ENCODE measurements at regions not wholly inside any gene's neighbourhood (a gene's known extent, or its start where the extent isn't known, plus 50 kb on each side); places are given as distances from the start of the nearest gene placed in this dataset.
A peak's percentile ranks its signal among the peaks of the same experiment; 100 is the strongest.
"Not testable (repeated sequence)": the region's sequence is repeated elsewhere in the genome, so short reads cannot be mapped to it uniquely, and the experiment has no call there.

DNA sequence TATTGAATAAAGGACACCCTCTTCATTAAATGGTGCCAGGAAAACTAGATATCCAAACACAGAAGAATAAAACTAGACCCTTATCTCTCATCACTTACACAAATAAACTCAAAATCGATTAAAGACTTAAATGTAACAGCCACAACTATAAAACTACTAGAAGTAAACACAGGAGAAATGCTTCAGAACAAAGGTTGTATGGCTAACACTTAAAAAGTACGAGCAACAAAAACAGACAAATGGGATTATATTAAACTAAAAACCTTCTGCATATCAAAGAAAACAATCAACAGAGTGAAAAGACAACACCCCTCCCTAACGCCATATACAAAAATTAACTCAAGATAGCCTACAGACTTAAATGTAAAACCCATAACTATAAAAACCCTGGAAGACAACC is 104.7 kb upstream of the CLEC6A start:
- WGBS (ENCODE audit: missing lambda C conversion rate), result 7% methylated on average over 3 of the region's 3 CpGs
- ATAC-seq; H3K4me1 ChIP-seq; FAIRE-seq; H3K4me3 ChIP-seq; H3K27ac ChIP-seq; CTCF ChIA-PET; H3K4me2 ChIP-seq; H3K9me3 ChIP-seq; POLR2A ChIA-PET; DNase-seq (ENCODE audit: low read depth in 1 of 2, low spot score in 1 of 2): not testable (repeated sequence)

DNA sequence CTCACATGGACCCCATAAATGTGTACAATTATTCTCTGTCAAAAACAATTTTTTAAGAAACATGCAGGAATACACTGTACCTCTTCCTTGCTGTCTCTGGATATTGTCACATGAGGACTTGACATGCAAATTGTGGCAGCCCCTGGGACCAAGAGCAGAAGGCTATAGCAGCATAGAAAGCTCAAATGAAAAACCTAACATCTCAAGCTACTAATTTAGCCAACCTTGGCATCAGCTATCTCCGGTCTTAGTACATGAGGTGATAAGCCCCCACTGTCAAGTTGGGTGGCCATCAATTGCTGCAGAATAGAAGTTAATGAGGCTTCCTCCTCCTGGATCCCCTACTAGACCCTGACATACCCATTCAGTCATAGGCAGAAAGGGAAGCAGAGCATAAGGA is 101.0 kb upstream of the CLEC6A start:
- DNase-seq (ENCODE audit: low read depth in 1 of 2, low spot score in 1 of 2); FAIRE-seq; CTCF ChIA-PET; ATAC-seq; H3K4me1 ChIP-seq; H3K9me3 ChIP-seq; POLR2A ChIA-PET; H3K4me2 ChIP-seq; H3K27ac ChIP-seq; H3K4me3 ChIP-seq: not testable (repeated sequence)
- WGBS (ENCODE audit: missing lambda C conversion rate), result 0% methylated on average over 1 of the region's 1 CpG

DNA sequence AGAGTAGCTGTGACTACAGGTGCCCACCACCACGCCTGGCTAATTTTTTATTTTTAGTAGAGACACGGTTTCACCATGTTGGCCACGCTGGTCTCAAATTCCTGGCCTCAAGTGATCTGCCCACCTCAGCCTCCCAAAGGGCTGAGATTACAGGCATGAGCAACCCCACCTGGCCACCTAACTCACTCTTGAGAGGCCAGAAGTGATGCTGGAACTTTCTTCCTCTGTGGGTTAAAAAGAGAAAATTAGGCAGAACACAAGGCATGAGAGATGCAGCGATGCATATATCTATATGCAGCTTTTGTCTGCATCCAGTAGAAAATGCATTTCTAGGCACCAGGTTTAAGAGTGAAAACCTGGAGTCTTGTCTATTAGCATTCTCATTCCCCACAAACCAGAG is 100.2 kb upstream of the CLEC6A start:
- H3K9me3 ChIP-seq; ATAC-seq; H3K4me3 ChIP-seq; H3K27ac ChIP-seq; H3K4me2 ChIP-seq; CTCF ChIA-PET; DNase-seq (ENCODE audit: low read depth in 1 of 2, low spot score in 1 of 2); FAIRE-seq; H3K4me1 ChIP-seq; POLR2A ChIA-PET: not testable (repeated sequence)
- 2% methylated on average over 4 of the region's 4 CpGs for WGBS (ENCODE audit: missing lambda C conversion rate)

DNA sequence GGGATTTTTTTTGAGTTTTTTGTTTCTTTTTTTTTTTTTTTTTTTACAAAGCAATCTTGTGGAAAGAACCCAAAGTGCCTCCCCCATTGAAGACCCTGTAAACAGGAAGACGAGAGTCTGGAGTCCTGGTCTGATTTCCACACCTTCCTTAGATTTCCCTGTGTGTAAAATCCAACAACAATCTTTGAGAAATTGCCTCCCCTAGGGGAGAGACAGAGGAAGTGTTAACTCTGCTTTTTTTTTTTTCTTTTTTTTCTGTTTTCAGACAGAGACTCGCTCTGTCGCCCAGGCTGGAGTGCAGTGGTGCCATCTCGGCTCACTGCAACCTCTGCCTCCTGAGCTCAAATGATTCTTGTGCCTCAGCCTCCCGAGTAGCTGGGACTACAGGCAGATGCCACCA is 82.0 kb upstream of the CLEC6A start:
- WGBS (ENCODE audit: missing lambda C conversion rate), result 1% methylated on average over 5 of the region's 5 CpGs
- H3K4me1 ChIP-seq, FAIRE-seq, H3K27ac ChIP-seq, CTCF ChIA-PET, H3K9me3 ChIP-seq, ATAC-seq, H3K4me3 ChIP-seq, POLR2A ChIA-PET, H3K4me2 ChIP-seq: not testable (repeated sequence)
- peak; percentile 13 to 32 for DNase-seq (ENCODE audit: low read depth in 1 of 2, low spot score in 1 of 2)
- 0 out of 3 replicates have a peak, but pooled peaks have one; percentile 8 for TF ChIP-seq SMC3 (IDR thresholded peaks at IDR 0.05)
- TF ChIP-seq, protein P1, sequence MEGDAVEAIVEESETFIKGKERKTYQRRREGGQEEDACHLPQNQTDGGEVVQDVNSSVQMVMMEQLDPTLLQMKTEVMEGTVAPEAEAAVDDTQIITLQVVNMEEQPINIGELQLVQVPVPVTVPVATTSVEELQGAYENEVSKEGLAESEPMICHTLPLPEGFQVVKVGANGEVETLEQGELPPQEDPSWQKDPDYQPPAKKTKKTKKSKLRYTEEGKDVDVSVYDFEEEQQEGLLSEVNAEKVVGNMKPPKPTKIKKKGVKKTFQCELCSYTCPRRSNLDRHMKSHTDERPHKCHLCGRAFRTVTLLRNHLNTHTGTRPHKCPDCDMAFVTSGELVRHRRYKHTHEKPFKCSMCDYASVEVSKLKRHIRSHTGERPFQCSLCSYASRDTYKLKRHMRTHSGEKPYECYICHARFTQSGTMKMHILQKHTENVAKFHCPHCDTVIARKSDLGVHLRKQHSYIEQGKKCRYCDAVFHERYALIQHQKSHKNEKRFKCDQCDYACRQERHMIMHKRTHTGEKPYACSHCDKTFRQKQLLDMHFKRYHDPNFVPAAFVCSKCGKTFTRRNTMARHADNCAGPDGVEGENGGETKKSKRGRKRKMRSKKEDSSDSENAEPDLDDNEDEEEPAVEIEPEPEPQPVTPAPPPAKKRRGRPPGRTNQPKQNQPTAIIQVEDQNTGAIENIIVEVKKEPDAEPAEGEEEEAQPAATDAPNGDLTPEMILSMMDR (IDR thresholded peaks at IDR 0.05), result peak; percentile 22; the same call in 1 of the 3 replicates
- peak in 1 of 2 experiments; percentile 39; a peak in 2 of 5 replicates for TF ChIP-seq RAD21 (conservative IDR thresholded peaks at IDR 0.05 in 1 of 2, IDR thresholded peaks at IDR 0.05 in 1 of 2)

DNA sequence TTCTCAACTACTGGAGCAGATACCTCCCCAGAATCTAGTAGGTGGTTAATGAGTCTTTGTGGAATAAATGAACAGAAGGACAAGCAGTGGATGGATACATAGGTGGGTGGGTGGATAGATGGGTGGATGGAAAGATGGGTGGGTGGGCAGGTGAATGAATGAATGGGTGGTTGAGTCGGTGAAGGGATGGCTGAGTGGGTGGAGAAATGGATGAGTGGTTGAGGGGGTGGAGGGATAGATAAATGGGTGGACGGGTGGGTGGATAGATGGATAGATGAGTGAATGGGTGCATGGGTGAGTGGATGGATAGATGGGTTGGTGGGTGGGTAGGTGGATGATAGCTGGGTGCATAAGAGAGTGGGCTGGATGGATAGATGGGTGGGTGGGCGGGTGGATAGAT is 80.6 kb upstream of the CLEC6A start:
- CTCF ChIA-PET; ATAC-seq; H3K27ac ChIP-seq; H3K4me2 ChIP-seq; H3K4me3 ChIP-seq; DNase-seq (ENCODE audit: low read depth in 1 of 2, low spot score in 1 of 2); H3K4me1 ChIP-seq; FAIRE-seq; H3K9me3 ChIP-seq; POLR2A ChIA-PET: not testable (repeated sequence)
- 0% methylated on average over 2 of the region's 3 CpGs for WGBS (ENCODE audit: missing lambda C conversion rate)

DNA sequence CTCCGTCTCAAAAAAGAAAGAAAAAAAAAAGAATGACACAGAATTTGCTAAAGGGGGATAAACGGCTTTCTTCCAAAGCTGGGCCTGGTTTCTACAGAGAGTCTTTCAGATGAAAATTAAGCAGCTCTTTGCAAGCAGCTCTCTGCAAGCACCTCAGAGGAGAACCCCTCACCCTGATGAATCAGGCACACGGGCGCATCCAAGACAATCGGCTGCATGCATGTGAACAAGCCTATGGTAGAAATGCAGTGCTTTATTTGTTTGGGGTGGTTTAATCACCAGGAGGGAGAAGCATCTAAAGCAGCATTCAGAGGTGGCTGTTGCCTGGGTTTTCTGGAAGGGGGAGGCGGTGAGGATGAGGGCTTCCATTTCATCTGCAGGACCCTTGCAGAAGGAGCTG is 78.0 kb upstream of the CLEC6A start:
- POLR2A ChIA-PET; DNase-seq (ENCODE audit: low read depth in 1 of 2, low spot score in 1 of 2); CTCF ChIA-PET; H3K4me2 ChIP-seq; H3K27ac ChIP-seq; FAIRE-seq; H3K4me3 ChIP-seq; H3K9me3 ChIP-seq; ATAC-seq; H3K4me1 ChIP-seq: not testable (repeated sequence)
- WGBS (ENCODE audit: missing lambda C conversion rate), result 57% methylated on average over 6 of the region's 6 CpGs

DNA sequence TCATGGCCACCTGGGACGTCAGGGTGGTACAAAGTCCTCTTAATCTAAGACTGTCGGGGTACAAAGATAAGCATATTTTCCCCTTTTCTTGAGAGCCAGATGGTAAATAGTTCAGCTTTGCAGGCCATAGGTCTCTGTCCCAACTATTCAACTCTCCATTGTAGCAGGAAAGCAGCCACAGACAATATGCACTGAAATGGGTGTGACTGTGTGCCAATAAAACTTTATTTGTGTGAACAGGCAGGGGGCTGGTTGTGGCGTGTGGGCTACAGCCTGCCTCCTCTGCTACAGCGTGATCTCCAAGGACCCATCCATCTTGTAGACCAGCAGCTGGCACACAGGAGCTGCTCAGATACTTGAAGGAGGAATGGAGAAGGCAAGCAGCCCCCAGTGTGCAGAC is 73.2 kb upstream of the CLEC6A start:
- CTCF ChIA-PET; H3K27ac ChIP-seq; FAIRE-seq; H3K4me3 ChIP-seq; DNase-seq (ENCODE audit: low read depth in 1 of 2, low spot score in 1 of 2); H3K4me1 ChIP-seq; H3K9me3 ChIP-seq; ATAC-seq; H3K4me2 ChIP-seq; POLR2A ChIA-PET: not testable (repeated sequence)
- 39% methylated on average over 4 of the region's 4 CpGs for WGBS (ENCODE audit: missing lambda C conversion rate)

DNA sequence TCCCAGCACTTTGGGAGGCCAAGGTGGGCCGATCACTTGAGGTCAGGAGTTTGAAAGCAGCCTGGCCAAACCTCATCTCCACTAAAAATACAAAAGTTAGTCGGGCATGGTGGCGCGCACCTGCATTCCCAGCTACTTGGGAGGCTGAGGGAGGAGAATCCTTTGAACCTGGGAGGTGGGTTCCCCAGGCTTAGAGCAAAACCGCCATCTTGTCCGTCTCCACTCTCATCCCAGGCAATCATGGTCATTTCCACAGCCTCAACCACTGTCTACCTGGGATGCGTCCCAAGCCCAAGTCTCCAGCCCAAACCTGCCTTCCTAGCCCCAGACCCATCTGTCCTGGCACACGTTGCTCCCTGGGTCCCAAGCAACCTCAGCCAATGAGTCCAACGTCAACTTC is 71.1 kb upstream of the CLEC6A start:
- H3K4me3 ChIP-seq; H3K4me1 ChIP-seq; H3K9me3 ChIP-seq; ATAC-seq; H3K27ac ChIP-seq; H3K4me2 ChIP-seq; POLR2A ChIA-PET; CTCF ChIA-PET; FAIRE-seq; DNase-seq (ENCODE audit: low read depth in 1 of 2, low spot score in 1 of 2): not testable (repeated sequence)
- 69% methylated on average over 9 of the region's 9 CpGs for WGBS (ENCODE audit: missing lambda C conversion rate)

DNA sequence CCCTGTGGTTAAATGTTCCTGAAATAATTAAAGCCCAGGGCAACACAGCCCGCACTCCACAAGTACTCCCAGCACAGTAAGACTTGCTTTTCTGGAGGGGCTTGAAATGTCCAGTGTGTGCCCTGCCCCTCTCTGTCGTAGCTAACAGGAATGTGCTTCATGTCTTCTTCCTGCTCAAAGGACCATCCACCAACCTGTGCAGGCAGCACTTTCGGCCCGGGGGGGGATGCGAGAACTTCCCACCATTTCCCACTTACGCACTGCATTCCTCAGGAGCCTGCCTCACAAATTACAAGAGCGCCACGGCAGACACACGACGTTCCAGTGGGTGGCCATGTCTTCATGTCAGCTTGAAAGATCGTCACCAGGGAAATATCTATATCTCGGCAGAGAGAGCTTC is 70.3 kb upstream of the CLEC6A start:
- H3K27ac ChIP-seq; CTCF ChIA-PET; H3K4me3 ChIP-seq; H3K4me2 ChIP-seq; DNase-seq (ENCODE audit: low read depth in 1 of 2, low spot score in 1 of 2); H3K9me3 ChIP-seq; POLR2A ChIA-PET; FAIRE-seq; H3K4me1 ChIP-seq; ATAC-seq: not testable (repeated sequence)
- WGBS (ENCODE audit: missing lambda C conversion rate), result 58% methylated on average over 12 of the region's 12 CpGs

DNA sequence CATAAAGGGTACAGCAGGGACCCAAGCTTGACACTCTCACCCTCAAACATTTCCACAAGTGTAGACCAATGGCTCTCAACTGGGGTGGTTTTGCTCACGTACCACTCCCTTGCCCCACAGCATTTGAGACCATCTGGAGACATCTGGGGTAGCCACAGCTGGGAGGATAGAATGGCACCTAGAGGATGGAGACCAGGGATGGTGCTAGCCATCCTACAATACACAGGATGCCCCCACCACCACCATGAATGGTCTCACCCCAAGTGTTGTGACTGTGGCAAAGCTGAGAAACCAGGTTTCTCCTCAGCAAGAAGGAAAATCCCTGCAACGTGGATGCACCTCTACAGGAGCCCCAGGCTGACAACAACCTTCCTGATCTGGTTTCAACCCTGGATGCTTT is 69.1 kb upstream of the CLEC6A start:
- H3K9me3 ChIP-seq; ATAC-seq; H3K4me3 ChIP-seq; H3K4me2 ChIP-seq; FAIRE-seq; CTCF ChIA-PET; H3K27ac ChIP-seq; DNase-seq (ENCODE audit: low read depth in 1 of 2, low spot score in 1 of 2); H3K4me1 ChIP-seq; POLR2A ChIA-PET: not testable (repeated sequence)
- WGBS (ENCODE audit: missing lambda C conversion rate), result 6% methylated on average over 2 of the region's 2 CpGs

DNA sequence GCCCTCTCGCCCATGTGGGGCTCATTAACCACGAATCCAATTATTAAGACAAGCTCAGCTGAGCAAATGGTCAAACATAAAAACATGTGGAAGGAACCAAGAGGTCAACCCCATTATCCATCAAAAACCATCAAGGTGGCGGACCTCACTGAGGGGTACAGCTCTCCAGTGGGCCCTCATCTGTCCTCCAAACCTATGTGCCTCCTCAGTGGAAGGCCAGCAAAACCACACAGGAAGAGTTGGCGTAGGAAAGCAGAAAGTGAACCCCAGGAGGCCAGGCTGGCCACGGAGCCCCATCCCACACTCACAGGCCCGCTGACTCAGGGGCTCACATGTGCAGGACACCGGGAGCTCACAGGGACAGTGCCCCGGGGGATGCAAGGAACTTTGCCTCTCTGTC is 66.5 kb upstream of the CLEC6A start:
- POLR2A ChIA-PET; ATAC-seq; H3K27ac ChIP-seq; DNase-seq (ENCODE audit: low read depth in 1 of 2, low spot score in 1 of 2); H3K4me1 ChIP-seq; H3K9me3 ChIP-seq; H3K4me2 ChIP-seq; H3K4me3 ChIP-seq; FAIRE-seq; CTCF ChIA-PET: not testable (repeated sequence)
- WGBS (ENCODE audit: missing lambda C conversion rate), result 57% methylated on average over 8 of the region's 8 CpGs
